Coronary artery (tissue), 2 donors: ENCODE measurements at regions not wholly inside any gene's neighbourhood (a gene's known extent, or its start where the extent isn't known, plus 50 kb on each side); places are given as distances from the start of the nearest gene placed in this dataset.

Experiments used
- DNase-seq: peaks from one replicate; pipeline ENCODE4 v3.0.0-alpha.2; 2017; ENCODE audit warnings: low spot score
- H3K27ac ChIP-seq, 2 donors: fragments of 200-600 bp; sonication (generic); one replicate each; pipeline ENCODE4 v1.5.1; 2016 to 2019
- H3K4me3 ChIP-seq: fragments of 200-600 bp; sonication (generic); 2 replicates; pipeline ENCODE4 v1.5.1; 2016; ENCODE audit warnings: mild to moderate bottlenecking, moderate library complexity
- CTCF ChIP-seq: fragments of 200-600 bp; sonication (generic); IDR thresholded peaks from one replicate; pipeline ENCODE4 v1.5.1; 2019; ENCODE audit warnings: antibody characterized with exemption

DNA sequence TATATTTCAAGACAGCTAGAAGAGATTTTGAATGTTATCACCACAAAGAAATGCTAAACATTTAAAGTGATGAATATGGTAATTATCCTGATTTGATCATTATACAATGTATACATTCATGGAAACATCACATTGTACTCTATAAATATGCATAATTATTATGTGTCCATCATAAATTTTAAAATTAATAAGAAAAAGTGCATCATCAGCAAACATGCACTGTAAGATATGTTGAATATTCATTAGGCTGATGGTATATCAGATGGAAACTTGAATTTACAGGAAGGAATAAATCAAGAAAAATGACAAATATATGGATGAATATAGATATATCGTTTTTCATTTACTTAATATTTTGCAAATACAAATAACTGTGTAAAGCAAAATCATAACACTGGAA is 812.1 kb upstream of the INTU start:
- TF ChIP-seq CTCF, result no peak

DNA sequence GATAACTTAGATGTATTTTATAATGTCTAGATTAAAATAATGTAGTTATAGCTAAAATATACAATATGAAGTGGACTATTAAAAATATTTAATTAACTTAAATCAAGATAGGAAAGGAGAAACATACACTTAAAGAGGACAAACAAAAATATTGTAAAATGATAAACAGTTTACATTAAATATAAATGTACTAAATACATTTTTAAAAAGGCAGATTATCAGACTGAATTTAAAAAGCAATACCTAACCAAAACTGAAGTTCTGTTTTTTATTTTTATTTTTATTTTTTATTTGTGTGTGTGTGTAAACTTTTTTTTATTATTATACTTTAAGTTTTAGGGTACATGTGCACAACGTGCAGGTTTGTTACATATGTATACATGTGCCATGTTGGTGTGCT is 811.6 kb upstream of the INTU start:
- no peak for DNase-seq
- H3K4me3 ChIP-seq, result no peak overlapping the region
- no peak for TF ChIP-seq CTCF
- H3K27ac ChIP-seq, result no peak overlapping the region

More for the DNA sequence above, 812.1 kb upstream of the INTU start:
- Histone ChIP-seq H3K4me3 (no peak overlapping the region), H3K27ac (no peak overlapping the region)
- DNase-seq, result no peak

GRCh38 chr4:126825083-126825482 is 807.7 kb upstream of the INTU start:
- DNase-seq, result no peak
- H3K27ac ChIP-seq, result no peak overlapping the region
- no peak overlapping the region for H3K4me3 ChIP-seq
- TF ChIP-seq CTCF, result no peak

GRCh38 chr4:126827669-126828068 is 805.1 kb upstream of the INTU start:
- no peak for TF ChIP-seq CTCF
- Histone ChIP-seq H3K4me3 (no peak overlapping the region), H3K27ac (no peak overlapping the region)
- DNase-seq, result no peak

- DNase-seq, result no peak
- Histone ChIP-seq H3K27ac (no peak overlapping the region), H3K4me3 (no peak overlapping the region)
- no peak for TF ChIP-seq CTCF
These were observed 797.9 kb upstream of the INTU start for GRCh38 chr4:126834854-126835253.

GRCh38 chr4:126838941-126839679 is 793.6 kb upstream of the INTU start:
- no peak for DNase-seq
- no peak overlapping the region for H3K4me3 ChIP-seq
- no peak for TF ChIP-seq CTCF
- no peak overlapping the region for H3K27ac ChIP-seq

DNA sequence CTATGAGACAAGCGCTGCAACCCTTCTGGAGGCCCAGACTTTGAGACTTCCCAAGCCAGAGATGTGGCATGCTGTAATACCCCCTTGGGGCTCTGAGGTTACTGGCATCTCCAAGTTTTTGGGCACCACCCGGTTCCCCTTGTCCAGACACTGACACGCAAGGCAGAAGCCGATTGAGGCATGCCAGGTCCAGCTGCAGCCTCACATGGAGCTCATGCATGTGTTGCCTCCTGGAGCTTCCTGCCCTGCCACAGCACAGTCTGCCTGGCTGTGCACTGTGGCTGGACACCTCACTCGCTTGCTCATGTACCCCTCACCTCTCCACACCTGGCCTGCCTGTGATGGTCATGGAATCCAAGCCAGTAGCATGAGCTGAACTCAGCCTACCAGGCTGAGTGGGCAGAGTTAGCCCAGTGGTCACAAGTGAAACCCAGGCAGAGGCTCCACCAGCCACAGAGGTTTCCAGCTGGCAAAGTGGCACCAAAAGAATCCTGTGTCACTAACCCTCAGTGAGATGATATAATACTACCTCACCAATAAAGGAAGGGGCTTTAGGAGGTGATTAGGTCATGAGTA is 789.2 kb upstream of the INTU start:
- no peak overlapping the region for H3K4me3 ChIP-seq
- H3K27ac ChIP-seq, result no peak overlapping the region
- DNase-seq, result no peak
- no peak for TF ChIP-seq CTCF
